GM18873 (cell line): ENCODE measurements at regions not wholly inside any gene's neighbourhood (a gene's known extent, or its start where the extent isn't known, plus 50 kb on each side); places are given as distances from the start of the nearest gene placed in this dataset.

Experiments
- ATAC-seq: cut with Tn5 transposase; IDR thresholded peaks from one replicate; pipeline ENCODE4 v1.9.1; 2021; ENCODE audit warnings: mild to moderate bottlenecking, moderate library complexity, moderate number of reproducible peaks; ENCODE audit not compliant: unreplicated experiment, low FRiP score

GRCh38 chr6:156582509-156582992 is 194.6 kb upstream of the ARID1B start:
- ATAC-seq = no peak

GRCh38 chr6:156579564-156579963 is 197.6 kb upstream of the ARID1B start:
- no peak for ATAC-seq

- no peak for ATAC-seq
Observed at GRCh38 chr6:156577749-156578148, 199.4 kb upstream of the ARID1B start.

DNA sequence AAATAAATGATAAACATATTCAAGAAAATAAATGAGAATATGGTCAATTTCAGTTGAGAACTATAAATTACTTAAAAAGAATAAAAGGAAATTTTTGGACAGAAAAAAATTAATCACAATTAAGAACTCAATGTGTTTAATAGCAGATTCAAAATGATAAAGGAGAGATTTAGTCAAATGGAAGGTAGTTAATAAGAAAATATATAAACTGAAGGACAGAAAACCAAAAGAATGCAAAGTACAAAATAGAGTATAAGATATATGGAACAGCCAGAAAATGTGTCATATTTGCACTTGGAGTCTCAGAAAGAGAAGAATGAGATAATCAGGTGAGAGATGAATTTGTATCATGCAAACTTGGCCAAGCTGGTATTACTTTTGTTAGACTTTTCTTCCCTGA is 201.8 kb upstream of the ARID1B start:
- no peak for ATAC-seq

DNA sequence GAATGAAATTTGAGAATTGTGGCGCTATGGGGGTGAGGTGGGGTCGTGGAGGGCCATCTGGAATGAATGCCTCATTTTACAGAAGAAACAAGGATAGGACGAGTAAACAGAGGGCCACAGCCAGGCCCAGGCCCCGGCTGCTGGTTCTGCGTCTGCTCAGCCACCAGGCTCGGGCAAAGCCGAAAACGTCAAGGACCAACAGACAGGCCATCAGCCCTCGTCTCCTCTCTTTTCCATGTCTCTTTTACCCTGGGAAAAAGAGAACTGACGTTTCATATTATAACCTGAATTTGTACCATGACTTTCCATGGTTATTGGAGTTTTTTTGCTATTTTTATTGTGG is 212.4 kb upstream of the ARID1B start:
- no peak for ATAC-seq

DNA sequence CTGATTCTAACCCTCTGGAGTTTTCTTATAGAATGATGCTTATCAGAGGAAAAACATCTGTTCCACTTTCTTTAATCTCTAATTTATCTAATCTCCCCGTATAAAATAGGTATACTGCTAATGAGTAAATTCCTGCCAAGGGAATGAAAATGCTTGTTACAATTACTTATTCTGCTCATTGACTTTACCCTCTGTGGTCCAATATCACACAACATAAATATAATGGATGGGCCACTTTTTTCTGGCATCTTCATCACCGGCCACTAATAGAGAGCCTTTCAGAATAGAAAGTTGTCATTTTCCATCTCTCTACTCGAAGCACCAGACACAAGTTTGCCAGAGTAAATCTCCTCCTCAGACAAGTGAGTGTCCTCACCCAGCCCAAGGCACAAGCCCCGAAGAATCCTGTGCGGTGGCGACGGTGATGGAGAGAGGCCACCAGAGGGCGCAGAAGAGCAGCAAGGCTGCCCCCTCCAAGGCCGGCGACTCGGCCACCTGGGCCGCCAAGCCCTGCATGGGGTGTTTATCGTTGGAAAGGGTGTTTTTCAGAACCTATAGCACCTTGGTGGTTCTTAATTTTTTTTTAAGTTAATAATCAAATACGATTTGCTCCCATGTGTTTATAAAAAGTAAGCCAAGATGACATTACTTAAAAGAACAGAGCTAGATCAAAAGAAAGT is 212.9 kb upstream of the ARID1B start:
- ATAC-seq = no peak

DNA sequence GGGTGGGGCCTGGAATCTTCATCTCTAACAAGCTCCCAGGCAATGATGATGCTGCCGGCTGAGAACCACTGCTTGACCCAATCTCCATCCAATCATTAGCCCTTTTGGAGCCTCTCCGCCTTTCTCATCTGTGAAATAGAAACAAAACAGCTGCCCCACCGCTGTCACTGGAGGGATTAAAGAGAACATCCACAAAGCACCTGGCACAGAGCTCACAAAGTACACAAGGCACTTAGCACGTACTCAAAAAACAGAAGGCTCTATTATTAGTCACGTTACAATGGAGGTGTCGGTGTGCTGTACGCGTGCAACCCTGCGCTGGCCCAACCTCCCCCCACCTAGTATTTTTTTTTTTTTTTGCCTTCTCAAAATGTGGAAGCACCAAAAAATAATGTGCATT is 213.5 kb upstream of the ARID1B start:
- ATAC-seq = no peak

GRCh38 chr6:156562636-156563035 is 214.5 kb upstream of the ARID1B start:
- no peak for ATAC-seq

- no peak for ATAC-seq
Observed at GRCh38 chr6:156562019-156562418, 215.2 kb upstream of the ARID1B start.

GRCh38 chr6:156560476-156560875 is 216.7 kb upstream of the ARID1B start:
- no peak for ATAC-seq

GRCh38 chr6:156559162-156559690 is 218.0 kb upstream of the ARID1B start:
- no peak for ATAC-seq

DNA sequence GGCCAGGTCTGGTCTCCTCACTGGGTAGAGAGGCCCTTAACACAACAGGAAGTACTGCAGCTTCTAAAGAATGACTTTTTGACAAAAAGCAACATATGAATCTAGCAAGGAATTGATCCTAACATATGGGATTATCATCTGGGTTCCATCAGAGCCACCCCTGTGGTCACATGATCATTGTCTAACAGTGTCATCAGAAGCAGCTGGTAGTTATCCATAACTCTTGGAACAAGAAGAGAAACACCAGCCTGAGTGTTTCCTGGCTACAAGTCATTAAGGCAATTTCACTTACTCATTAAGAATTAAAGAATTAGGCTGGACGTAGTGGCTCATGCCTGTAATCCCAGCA is 219.3 kb upstream of the ARID1B start:
- ATAC-seq = no peak

DNA sequence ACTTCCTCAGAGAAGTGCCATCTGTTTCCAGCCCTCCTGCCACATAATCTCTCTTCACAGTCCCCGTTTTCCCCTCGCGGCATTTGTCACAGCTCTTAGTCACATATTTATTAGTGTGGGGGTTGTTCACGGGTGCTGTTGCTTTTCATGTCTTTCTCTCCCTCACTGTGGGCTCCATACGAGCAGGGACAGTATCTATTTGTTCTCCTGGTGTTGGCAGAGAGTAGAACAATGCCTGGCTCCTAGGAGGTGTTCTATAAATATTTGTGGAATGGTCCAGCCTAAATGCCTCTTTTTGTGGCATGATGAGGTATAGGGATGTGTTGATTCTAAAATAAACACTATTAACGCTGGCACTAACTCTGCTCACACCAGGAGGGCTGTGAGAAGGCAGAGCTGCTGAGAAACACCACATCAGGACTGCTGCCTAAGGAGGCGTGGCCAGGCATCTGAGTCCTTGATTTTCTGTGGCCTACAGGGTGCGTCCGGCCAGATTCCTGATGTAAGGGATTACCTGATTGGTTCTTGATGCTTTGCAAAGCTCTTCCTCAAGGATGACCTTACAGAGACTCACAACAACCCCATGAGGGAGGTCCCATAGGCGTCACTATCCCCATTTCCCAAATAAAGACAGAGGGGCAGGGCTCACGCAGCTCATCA is 219.8 kb upstream of the ARID1B start:
- no peak for ATAC-seq

GRCh38 chr6:156556811-156557210 is 220.4 kb upstream of the ARID1B start:
- no peak for ATAC-seq

GRCh38 chr6:156555116-156555515 is 222.1 kb upstream of the ARID1B start:
- no peak for ATAC-seq

GRCh38 chr6:156554160-156554559 is 223.0 kb upstream of the ARID1B start:
- no peak for ATAC-seq

- no peak for ATAC-seq
Observed at GRCh38 chr6:156552849-156553248, 224.3 kb upstream of the ARID1B start.

GRCh38 chr6:156550949-156551348 is 226.2 kb upstream of the ARID1B start:
- no peak for ATAC-seq

- no peak for ATAC-seq
Observed at GRCh38 chr6:156545931-156546330, 231.2 kb upstream of the ARID1B start.

DNA sequence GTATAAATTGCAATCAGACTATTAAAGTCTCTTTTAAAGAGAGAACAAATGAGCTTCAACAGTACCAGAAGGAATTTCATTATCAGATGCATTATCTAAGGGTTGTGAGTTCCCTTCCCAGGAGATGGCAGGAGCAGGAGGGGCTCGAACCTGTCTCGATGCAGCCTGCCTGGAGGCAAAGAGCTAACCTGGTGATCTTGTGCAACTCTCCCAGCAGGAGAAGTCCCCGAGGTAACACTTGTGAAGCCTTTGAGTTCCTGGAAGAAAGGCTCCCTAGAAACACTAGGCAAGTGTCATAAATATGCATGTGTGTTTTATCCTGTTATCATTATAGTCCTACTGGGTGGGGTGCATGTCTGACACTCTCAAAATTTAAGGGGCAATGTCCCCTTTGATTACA is 232.2 kb upstream of the ARID1B start:
- ATAC-seq = no peak

DNA sequence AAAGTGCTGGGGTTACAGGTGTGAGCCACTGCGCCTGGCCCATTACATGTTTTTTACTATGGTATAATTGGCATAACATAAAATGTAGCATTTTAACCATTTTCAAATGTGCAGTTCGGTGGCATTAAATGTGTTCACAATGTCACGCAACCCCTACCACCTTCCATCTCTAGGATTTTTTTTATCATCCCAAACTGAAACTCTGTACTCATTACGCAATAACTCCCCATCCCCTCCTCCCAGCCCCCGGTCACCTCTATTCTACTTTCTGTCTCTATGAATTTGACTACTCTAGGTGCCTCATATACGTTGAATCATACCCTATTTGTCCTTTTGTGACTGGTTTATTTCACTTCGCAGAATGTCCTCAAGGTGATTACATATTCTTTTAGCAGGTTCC is 233.1 kb upstream of the ARID1B start:
- no peak for ATAC-seq

GRCh38 chr6:156543431-156543830 is 233.7 kb upstream of the ARID1B start:
- no peak for ATAC-seq
